HEK293T (cell line): ENCODE measurements at regions not wholly inside any gene's neighbourhood (a gene's known extent, or its start where the extent isn't known, plus 50 kb on each side); places are given as distances from the start of the nearest gene placed in this dataset.
"Not testable (repeated sequence)": the region's sequence is repeated elsewhere in the genome, so short reads cannot be mapped to it uniquely, and the experiment has no call there.

Experiments
- CTCF ChIA-PET: fragments of 350-600 bp; formaldehyde crosslinking; extraction: SDS; loops from one replicate; lab custom pipeline; 2021; ENCODE audit warnings: antibody characterized with exemption, inconsistent platforms; lab: Yijun Ruan, JAX
- POLR2A ChIA-PET: fragments of 350-600 bp; formaldehyde crosslinking; extraction: SDS; loops from one replicate; lab custom pipeline; 2020; ENCODE audit warnings: antibody characterized with exemption, inconsistent platforms; lab: Yijun Ruan, JAX
- DNase-seq: peaks from one replicate; pipeline ENCODE4 v3.0.0; 2012; ENCODE audit warnings: mixed read lengths; ENCODE audit errors: extremely low spot score
- ARNT ChIP-seq: fragments of 450-650 bp; IDR thresholded peaks from 2 replicates; pipeline ENCODE4 v1.6.1; 2017; ENCODE audit warnings: mild to moderate bottlenecking
- BHLHE40 ChIP-seq: fragments of 450-650 bp; IDR thresholded peaks from 2 replicates; pipeline ENCODE4 v1.6.1; 2016; ENCODE audit warnings: mild to moderate bottlenecking, moderate library complexity, borderline replicate concordance
- CTBP1 ChIP-seq: fragments of 450-650 bp; IDR thresholded peaks from 2 replicates; pipeline ENCODE4 v1.6.1; 2016; ENCODE audit warnings: borderline replicate concordance
- ELF4 ChIP-seq: fragments of 450-650 bp; IDR thresholded peaks from 2 replicates; pipeline ENCODE4 v1.6.1; 2017; ENCODE audit warnings: antibody characterized with exemption
- FOXA1 ChIP-seq: fragments of 450-650 bp; IDR thresholded peaks from 2 replicates; pipeline ENCODE4 v1.6.1; 2016; ENCODE audit warnings: mild to moderate bottlenecking
- FOXK2 ChIP-seq: fragments of 450-650 bp; IDR thresholded peaks from 2 replicates; pipeline ENCODE4 v1.6.1; 2016; ENCODE audit warnings: mild to moderate bottlenecking
- FOXM1 ChIP-seq: fragments of 450-650 bp; IDR thresholded peaks from 2 replicates; pipeline ENCODE4 v1.6.1; 2017; ENCODE audit warnings: mild to moderate bottlenecking, borderline replicate concordance
- HDGF ChIP-seq: fragments of 450-650 bp; IDR thresholded peaks from 2 replicates; pipeline ENCODE4 v1.6.1; 2017; ENCODE audit warnings: antibody characterized with exemption, borderline replicate concordance
- L3MBTL2 ChIP-seq: fragments of 450-650 bp; conservative IDR thresholded peaks from 2 replicates; pipeline ENCODE4 v1.6.1; 2016; ENCODE audit warnings: mild to moderate bottlenecking
- LEF1 ChIP-seq: fragments of 450-650 bp; IDR thresholded peaks from 2 replicates; pipeline ENCODE4 v1.6.1; 2017; ENCODE audit warnings: mild to moderate bottlenecking, borderline replicate concordance
- NFRKB ChIP-seq: fragments of 450-650 bp; IDR thresholded peaks from 2 replicates; pipeline ENCODE4 v1.6.1; 2016; ENCODE audit warnings: mild to moderate bottlenecking, moderate library complexity
- SP1 ChIP-seq: fragments of 450-650 bp; IDR thresholded peaks from 2 replicates; pipeline ENCODE4 v1.6.1; 2017
- SUZ12 ChIP-seq: fragments of 450-650 bp; IDR thresholded peaks from 2 replicates; pipeline ENCODE4 v1.6.1; 2016; ENCODE audit warnings: mild to moderate bottlenecking
- TARDBP ChIP-seq: fragments of 450-650 bp; IDR thresholded peaks from 2 replicates; pipeline ENCODE4 v1.6.1; 2016
- ZNF384 ChIP-seq: fragments of 450-650 bp; IDR thresholded peaks from 2 replicates; pipeline ENCODE4 v1.6.1; 2016
- TF ChIP-seq, protein P1 (sequence below): fragments of 450-650 bp; IDR thresholded peaks from 2 replicates; pipeline ENCODE4 v1.6.1; 2016

DNA sequence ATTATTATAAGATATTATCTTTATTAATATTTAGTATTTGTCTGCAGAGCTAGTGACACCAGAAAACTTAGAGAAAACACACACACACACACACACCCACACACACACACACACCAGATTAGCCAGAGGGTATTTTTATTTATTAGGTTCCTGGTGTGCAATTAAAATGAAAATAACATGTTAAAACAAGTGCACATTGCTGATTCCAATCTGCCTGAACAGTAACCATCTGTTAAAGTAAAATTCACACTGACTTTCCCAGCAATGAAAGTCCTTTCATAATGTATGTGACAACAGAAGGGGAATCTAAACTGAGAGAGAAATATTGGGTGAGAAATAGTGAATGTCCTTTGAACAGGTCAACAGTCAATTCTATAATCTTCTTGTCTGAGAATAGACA is 2323.5 kb upstream of the ACO1 start:
- DNase-seq = no peak
- ChIA-PET CTCF (no interaction called here), POLR2A (no interaction called here)
- TF ChIP-seq HDGF (no peak), TARDBP (no peak), BHLHE40 (no peak), ZNF384 (no peak), FOXM1 (no peak), FOXK2 (no peak), ELF4 (no peak), CTBP1 (no peak), FOXA1 (no peak), ARNT (no peak), NFRKB (no peak), SP1 (no peak), L3MBTL2 (no peak), SUZ12 (no peak)
- TF ChIP-seq, protein P1, sequence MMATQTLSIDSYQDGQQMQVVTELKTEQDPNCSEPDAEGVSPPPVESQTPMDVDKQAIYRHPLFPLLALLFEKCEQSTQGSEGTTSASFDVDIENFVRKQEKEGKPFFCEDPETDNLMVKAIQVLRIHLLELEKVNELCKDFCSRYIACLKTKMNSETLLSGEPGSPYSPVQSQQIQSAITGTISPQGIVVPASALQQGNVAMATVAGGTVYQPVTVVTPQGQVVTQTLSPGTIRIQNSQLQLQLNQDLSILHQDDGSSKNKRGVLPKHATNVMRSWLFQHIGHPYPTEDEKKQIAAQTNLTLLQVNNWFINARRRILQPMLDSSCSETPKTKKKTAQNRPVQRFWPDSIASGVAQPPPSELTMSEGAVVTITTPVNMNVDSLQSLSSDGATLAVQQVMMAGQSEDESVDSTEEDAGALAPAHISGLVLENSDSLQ = no peak

DNA sequence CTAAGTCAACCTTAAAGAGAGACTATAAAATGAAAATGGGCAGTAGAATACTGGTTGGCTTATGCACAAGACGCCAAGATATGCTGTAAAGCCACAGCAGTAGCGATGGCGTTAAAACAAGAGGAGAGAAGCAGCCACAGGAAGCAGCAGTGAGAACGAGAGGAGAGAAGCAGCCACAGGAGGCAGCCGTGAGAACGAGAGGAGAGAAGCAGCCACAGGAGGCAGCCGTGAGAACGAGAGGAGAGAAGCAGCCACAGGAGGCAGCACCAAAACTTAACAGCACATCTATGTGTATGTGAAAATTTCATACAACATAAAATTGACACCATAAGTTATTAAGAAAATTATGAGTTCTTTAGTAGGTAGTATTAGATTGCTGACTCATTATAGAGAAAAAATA is 2318.6 kb upstream of the ACO1 start:
- DNase-seq = no peak
- CTCF ChIA-PET = no interaction called here
- no peak for TF ChIP-seq FOXM1
- no peak for TF ChIP-seq HDGF
- no peak for TF ChIP-seq ZNF384
- TF ChIP-seq BHLHE40 = no peak
- no peak for TF ChIP-seq TARDBP
- no peak for TF ChIP-seq ARNT
- no peak for TF ChIP-seq LEF1
- TF ChIP-seq SP1 = no peak
- no peak for TF ChIP-seq FOXK2
- no peak for TF ChIP-seq SUZ12
- no peak for TF ChIP-seq NFRKB
- no peak for TF ChIP-seq L3MBTL2
- no peak for TF ChIP-seq FOXA1
- TF ChIP-seq, protein P1 = no peak
- no peak for TF ChIP-seq CTBP1
- no peak for TF ChIP-seq ELF4
- POLR2A ChIA-PET = no interaction called here

DNA sequence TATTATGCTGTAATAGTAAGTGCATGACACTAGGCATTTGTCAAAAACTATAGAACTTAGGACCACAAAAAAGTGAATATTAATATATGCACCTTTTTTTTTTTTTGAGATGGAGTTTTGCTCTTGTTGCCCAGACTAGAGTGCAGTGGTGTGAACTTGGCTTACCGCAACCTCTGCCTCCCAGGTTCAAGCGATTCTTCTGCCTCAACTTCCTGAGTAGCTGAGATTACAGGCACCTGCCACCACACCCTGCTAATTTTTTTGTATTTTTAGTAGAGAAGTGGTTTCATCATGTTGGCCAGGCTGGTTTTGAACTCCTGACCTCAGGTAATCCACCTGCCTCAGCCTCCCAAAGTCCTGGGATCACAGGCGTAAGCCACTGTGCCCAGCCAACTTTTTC is 2315.2 kb upstream of the ACO1 start:
- DNase-seq, CTCF ChIA-PET, POLR2A ChIA-PET: not testable (repeated sequence)

DNA sequence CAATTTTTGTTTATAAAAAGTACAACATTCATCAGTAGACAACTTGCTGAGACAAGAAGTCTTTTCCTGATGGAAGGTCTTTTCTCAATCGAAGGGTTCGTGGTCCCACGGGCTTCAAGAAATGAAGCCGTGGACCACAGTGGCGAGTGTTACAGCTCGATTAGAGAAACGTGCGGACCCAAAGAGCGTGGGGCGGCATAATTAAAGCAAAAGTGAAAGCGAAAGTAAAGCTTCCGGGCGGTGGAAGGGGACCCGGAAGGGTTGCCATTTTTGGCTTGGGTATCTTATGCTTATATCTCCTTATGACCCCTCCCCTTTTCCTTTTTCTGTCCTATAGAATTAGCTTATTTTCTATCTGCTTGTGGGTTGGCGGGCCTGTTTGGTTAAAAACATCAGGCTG is 2309.4 kb upstream of the ACO1 start:
- TF ChIP-seq BHLHE40 (no peak), LEF1 (no peak), HDGF (no peak), ARNT (no peak), NFRKB (no peak), FOXK2 (no peak), CTBP1 (no peak), TARDBP (no peak), ZNF384 (no peak), FOXA1 (no peak), L3MBTL2 (no peak)
- TF ChIP-seq, protein P1 = no peak
- DNase-seq = no peak
- ChIA-PET POLR2A (no interaction called here), CTCF (no interaction called here)

DNA sequence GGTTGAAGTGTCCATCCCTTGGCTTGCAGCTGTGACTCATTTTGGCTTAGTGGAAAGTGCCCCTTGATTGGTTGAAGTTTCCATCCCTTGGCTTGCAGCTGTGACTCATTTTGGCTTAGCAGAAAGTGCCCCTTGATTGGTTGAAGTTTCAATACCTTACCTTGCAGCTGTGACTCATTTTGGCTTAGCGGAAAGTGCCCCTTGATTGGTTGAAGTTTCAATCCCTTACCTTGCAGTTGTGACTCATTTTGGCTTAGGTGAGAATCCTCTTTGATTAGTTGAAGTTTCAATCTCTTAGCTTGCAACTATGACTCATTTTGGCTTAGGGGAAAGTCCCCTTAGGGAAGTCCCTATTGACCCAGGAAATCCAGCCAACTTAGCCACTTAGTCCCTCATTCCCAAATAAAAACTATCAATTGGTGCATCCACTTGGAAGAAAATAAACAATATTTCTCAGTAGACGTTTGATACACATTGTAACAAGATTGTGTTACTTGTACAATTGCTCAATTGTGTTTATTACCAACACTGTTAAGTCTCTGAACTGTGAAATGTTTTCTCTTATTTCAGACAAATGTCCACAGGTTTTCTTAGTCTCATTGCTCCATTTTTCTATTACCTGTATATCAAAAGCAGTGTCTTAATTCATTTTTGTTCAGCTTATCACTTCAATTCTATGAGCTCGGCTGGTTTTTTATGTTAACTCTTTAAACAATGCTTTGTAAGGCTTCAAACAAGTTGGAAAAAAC is 2308.8 kb upstream of the ACO1 start:
- CTCF ChIA-PET = no interaction called here
- POLR2A ChIA-PET = no interaction called here
- no peak for DNase-seq
- no peak for TF ChIP-seq HDGF
- no peak for TF ChIP-seq CTBP1
- TF ChIP-seq L3MBTL2 = no peak
- no peak for TF ChIP-seq SP1
- TF ChIP-seq, protein P1 = no peak
- no peak for TF ChIP-seq LEF1
- no peak for TF ChIP-seq ZNF384
- TF ChIP-seq ARNT = no peak
- no peak for TF ChIP-seq BHLHE40
- no peak for TF ChIP-seq ELF4
- no peak for TF ChIP-seq FOXM1
- TF ChIP-seq SUZ12 = no peak
- TF ChIP-seq NFRKB = no peak
- TF ChIP-seq FOXA1 = no peak
- TF ChIP-seq FOXK2 = no peak
- TF ChIP-seq TARDBP = no peak

DNA sequence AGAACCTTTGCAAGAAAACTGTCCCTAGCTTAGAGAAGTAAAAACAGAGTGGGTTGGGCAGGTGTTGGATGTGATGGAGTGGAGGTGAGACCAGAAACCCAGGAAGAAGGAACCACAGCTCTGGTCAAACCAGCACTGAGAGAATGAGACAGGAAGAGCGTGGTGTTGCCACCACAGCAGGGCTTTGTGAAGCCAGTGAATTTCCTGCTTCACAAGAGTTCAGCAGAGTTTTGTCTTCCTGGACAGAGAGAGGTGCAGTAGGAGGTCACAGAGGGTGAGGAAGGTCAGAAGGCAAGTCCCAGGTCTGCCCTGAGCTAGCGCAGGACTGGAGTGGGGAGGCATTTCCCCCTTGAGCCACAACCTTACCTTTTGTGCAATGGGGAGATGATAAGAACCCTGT is 2306.2 kb upstream of the ACO1 start:
- CTCF ChIA-PET = no interaction called here
- no peak for DNase-seq
- no peak for TF ChIP-seq TARDBP
- TF ChIP-seq FOXK2 = no peak
- TF ChIP-seq ELF4 = no peak
- TF ChIP-seq BHLHE40 = no peak
- POLR2A ChIA-PET = no interaction called here
